Neuronal stem cell (in vitro differentiated cells): ENCODE measurements at regions not wholly inside any gene's neighbourhood (a gene's known extent, or its start where the extent isn't known, plus 50 kb on each side); places are given as distances from the start of the nearest gene placed in this dataset.

ENCODE experiments used
- DNase-seq: peaks from one replicate; pipeline ENCODE4 v3.0.0-alpha.2; 2013; ENCODE audit warnings: low spot score
- H2AFZ ChIP-seq: one replicate; pipeline ENCODE4 v1.6.1; 2013; ENCODE audit warnings: mild to moderate bottlenecking, low read length, inconsistent platforms
- H2AK5ac ChIP-seq: 2 replicates; pipeline ENCODE4 v1.6.1; 2013; ENCODE audit warnings: low read depth, mild to moderate bottlenecking, inconsistent platforms, low read length, moderate library complexity, mixed read lengths
- H2BK120ac ChIP-seq: 2 replicates; pipeline ENCODE4 v1.6.1; 2013; ENCODE audit warnings: low read depth, mild to moderate bottlenecking, inconsistent platforms, low read length, moderate library complexity, mixed read lengths
- H2BK12ac ChIP-seq: one replicate; pipeline ENCODE4 v1.6.1; 2013; ENCODE audit warnings: low read length, inconsistent platforms
- H2BK15ac ChIP-seq: 2 replicates; pipeline ENCODE4 v1.6.1; 2013; ENCODE audit warnings: mild to moderate bottlenecking, low read length, inconsistent platforms, mixed read lengths
- H2BK5ac ChIP-seq: one replicate; pipeline ENCODE4 v1.6.1; 2013; ENCODE audit warnings: inconsistent platforms, mild to moderate bottlenecking, low read length, moderate library complexity
- H3K14ac ChIP-seq: one replicate; pipeline ENCODE4 v1.6.1; 2013; ENCODE audit warnings: low read length, inconsistent platforms
- H3K18ac ChIP-seq: 2 replicates; pipeline ENCODE4 v1.6.1; 2013; ENCODE audit warnings: low read length, inconsistent platforms
- H3K23ac ChIP-seq: 2 replicates; pipeline ENCODE4 v1.6.1; 2013; ENCODE audit warnings: low read depth, mild to moderate bottlenecking, mixed read lengths, low read length, inconsistent platforms; ENCODE audit not compliant: poor library complexity
- H3K27ac ChIP-seq: replicated peaks from 3 replicates; pipeline ENCODE4 v1.5.1; 2013; ENCODE audit warnings: low read length, inconsistent platforms
- H3K27me3 ChIP-seq, 3 experiments: 2 replicates each; pipeline ENCODE4 v1.6.1; 2013; ENCODE audit warnings: low read length in 3 of 3, mild to moderate bottlenecking in 2 of 3, inconsistent platforms in 1 of 3, low read depth in 1 of 3, mixed read lengths in 1 of 3, moderate library complexity in 1 of 3; ENCODE audit not compliant: control insufficient read depth in 3 of 3, insufficient read depth in 3 of 3
- H3K36me3 ChIP-seq, 2 donors: replicated peaks in 1 of 2; 2 replicates each; pipeline ENCODE4 v1.6.1; 2013; ENCODE audit warnings: low read length in 2 of 2; ENCODE audit not compliant: control insufficient read depth in 2 of 2, insufficient read depth in 2 of 2
- H3K4ac ChIP-seq: 2 replicates; pipeline ENCODE4 v1.6.1; 2013; ENCODE audit warnings: inconsistent platforms, mild to moderate bottlenecking, low read length, moderate library complexity
- H3K4me1 ChIP-seq, 2 donors: 1 replicate in 1 of 2; 2 replicates in 1 of 2; pipeline ENCODE4 v1.6.1; 2013; ENCODE audit warnings: low read length in 2 of 2, low read depth in 1 of 2; ENCODE audit not compliant: control insufficient read depth in 2 of 2, insufficient read depth in 1 of 2
- H3K4me2 ChIP-seq: one replicate; pipeline ENCODE4 v1.6.1; 2013; ENCODE audit warnings: mild to moderate bottlenecking, low read length, inconsistent platforms; ENCODE audit not compliant: insufficient read depth, poor library complexity, severe bottlenecking
- H3K4me3 ChIP-seq, 2 donors: 2 replicates each; pipeline ENCODE4 v1.5.1; 2013; ENCODE audit warnings: low read length in 2 of 2, mild to moderate bottlenecking in 2 of 2, inconsistent platforms in 1 of 2, moderate library complexity in 1 of 2
- H3K79me1 ChIP-seq: one replicate; pipeline ENCODE4 v1.6.1; 2013; ENCODE audit warnings: low read depth, mild to moderate bottlenecking, inconsistent platforms, low read length, moderate library complexity
- H3K9ac ChIP-seq: one replicate; pipeline ENCODE4 v1.6.1; 2013; ENCODE audit warnings: mild to moderate bottlenecking, low read depth, low read length, inconsistent platforms; ENCODE audit not compliant: poor library complexity
- H3K9me3 ChIP-seq, 2 donors: replicated peaks in 1 of 2; 2 replicates each; pipeline versions ENCODE3 to v1.6.1; 2013; ENCODE audit warnings: low read length in 2 of 2, mild to moderate bottlenecking in 2 of 2, inconsistent platforms in 1 of 2, low read depth in 1 of 2, mixed read lengths in 1 of 2, moderate library complexity in 1 of 2; ENCODE audit not compliant: control insufficient read depth in 2 of 2, insufficient read depth in 1 of 2
- H4K8ac ChIP-seq: one replicate; pipeline ENCODE4 v1.6.1; 2013; ENCODE audit warnings: low read depth, mild to moderate bottlenecking, inconsistent platforms, low read length, moderate library complexity
- H4K91ac ChIP-seq: one replicate; pipeline ENCODE4 v1.6.1; 2013; ENCODE audit warnings: low read length, low read depth, mild to moderate bottlenecking, inconsistent platforms; ENCODE audit not compliant: poor library complexity
- WGBS, 2 donors: extraction: QIAGEN DNeasy Blood & Tissue Kit; methylation state at CpG; one replicate each; pipeline ENCODE4 v1.1.7; 2013; ENCODE audit warnings: missing lambda C conversion rate in 2 of 2, mixed read lengths in 1 of 2; ENCODE audit not compliant: insufficient read length in 2 of 2, insufficient replicate concordance in 1 of 2; ENCODE audit errors: extremely low coverage in 2 of 2; 5-methylcytosine and 5-hydroxymethylcytosine counted together

DNA sequence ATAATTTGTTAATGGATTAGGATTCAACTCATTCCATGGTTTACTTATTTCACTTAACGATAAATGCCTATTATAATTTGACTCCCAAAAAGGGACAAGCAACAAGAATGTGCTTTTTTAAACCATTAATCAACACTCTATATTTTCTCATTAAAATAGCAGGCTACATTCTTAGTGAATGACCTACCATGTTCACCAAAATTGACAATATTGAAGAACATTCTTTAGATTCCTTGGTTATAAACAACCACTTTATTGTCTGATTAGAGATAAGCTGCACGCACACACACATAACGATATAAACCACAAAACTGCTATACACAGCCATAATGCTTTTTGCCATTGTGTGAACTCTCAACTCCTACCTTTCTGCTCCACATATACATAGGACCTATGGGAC is 75.4 kb upstream of the LRRC7 start:
- Histone ChIP-seq H3K27me3 (no peaks in the 10 kb centered on the region), H3K23ac (no peak overlapping the region), H2BK5ac (no peak overlapping the region), H2BK120ac (no peak overlapping the region), H2BK15ac (no peak overlapping the region), H3K18ac (no peak overlapping the region), H3K4me3 (no peak overlapping the region), H3K4ac (no peak overlapping the region), H4K8ac (no peak overlapping the region), H3K4me1 (no peaks in the 10 kb centered on the region), H3K4me2 (no peak overlapping the region), H2BK12ac (no peak overlapping the region), H2AK5ac (no peak overlapping the region), H3K9ac (no peak overlapping the region), H4K91ac (no peak overlapping the region), H3K9me3 (no peaks in the 10 kb centered on the region), H2AFZ (no peak overlapping the region), H3K79me1 (no peaks in the 10 kb centered on the region), H3K14ac (no peak overlapping the region), H3K36me3 (no peaks in the 10 kb centered on the region), H3K27ac (no peak overlapping the region)
- WGBS, 2 donors: no CpG with 5 or more reads among the region's 3 CpGs
- no peak for DNase-seq

DNA sequence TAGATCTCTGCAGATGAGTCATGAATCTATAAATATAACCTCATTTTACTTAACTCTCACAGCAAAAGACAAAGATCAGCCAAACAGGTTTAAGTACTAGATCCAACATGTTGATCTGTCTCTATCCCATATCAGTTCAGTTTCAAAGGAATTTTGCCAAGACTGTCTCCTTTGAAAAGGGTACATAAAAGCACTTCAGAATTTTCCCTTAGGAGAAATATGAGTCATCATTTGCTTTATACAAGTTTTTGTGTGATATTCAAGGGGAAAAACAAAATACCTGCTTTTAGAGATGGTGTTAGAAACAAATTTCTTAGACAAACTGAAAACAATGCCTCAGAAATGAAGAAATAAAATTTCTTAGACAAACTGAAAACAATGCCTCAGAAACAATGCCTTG is 73.5 kb upstream of the LRRC7 start:
- Histone ChIP-seq H3K14ac (no peak overlapping the region), H2BK12ac (no peak overlapping the region), H3K9me3 (no peaks in the 10 kb centered on the region), H3K79me1 (no peaks in the 10 kb centered on the region), H3K4me3 (no peak overlapping the region), H2BK15ac (no peak overlapping the region), H2BK5ac (no peak overlapping the region), H4K8ac (no peak overlapping the region), H3K27ac (no peak overlapping the region), H2AK5ac (no peak overlapping the region), H3K9ac (no peak overlapping the region), H3K27me3 (no peaks in the 10 kb centered on the region), H4K91ac (no peak overlapping the region), H3K36me3 (no peaks in the 10 kb centered on the region), H3K4ac (no peak overlapping the region), H3K4me2 (no peak overlapping the region), H2BK120ac (no peak overlapping the region), H2AFZ (no peak overlapping the region), H3K23ac (no peak overlapping the region), H3K4me1 (no peaks in the 10 kb centered on the region), H3K18ac (no peak overlapping the region)
- DNase-seq: no peak

DNA sequence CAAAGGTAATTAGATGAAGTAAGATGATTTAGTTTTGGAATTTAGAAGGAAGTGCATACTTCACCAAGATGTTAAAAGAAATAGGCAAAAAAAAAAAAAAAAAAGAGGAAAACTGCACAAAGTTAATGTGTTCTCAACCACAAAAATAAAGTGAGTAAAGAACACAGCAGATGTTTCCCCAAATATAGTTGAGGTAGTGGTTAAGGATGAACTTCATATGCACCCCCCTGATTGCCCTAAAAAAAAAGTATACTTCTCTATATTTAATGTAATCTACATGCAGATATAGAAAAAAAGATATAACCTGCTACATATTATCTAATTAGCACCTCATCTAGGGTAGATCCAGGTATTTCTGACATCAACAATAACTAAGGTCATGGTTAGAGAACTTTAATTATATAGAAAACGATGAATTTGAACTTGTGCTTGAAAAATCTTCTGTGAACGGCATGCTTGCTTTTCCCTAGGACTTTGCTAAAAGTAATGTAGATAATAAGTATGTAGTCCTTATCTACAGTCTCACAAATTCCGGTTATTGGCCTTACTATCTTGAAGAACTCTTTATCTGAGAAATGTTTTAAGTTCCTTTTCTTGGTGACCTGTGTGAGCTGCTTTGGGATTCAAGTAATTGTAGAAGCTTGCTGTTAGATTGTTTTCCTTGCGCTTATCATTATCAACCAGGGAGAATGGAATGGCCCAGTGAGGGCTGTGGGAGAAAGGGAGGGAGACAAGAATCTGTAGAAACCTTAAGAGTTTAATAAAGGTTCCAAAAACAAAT is 70.1 kb upstream of the LRRC7 start:
- H2BK5ac ChIP-seq: no peak overlapping the region
- H3K9me3 ChIP-seq: no peaks in the 10 kb centered on the region
- H3K27me3 ChIP-seq: no peaks in the 10 kb centered on the region
- no peak overlapping the region for H4K8ac ChIP-seq
- no peak overlapping the region for H3K18ac ChIP-seq
- H2BK15ac ChIP-seq: no peak overlapping the region
- no peaks in the 10 kb centered on the region for H3K36me3 ChIP-seq
- H3K23ac ChIP-seq: no peak overlapping the region
- no CpG with 5 or more reads among the region's 4 CpGs for WGBS, 2 donors
- H2AK5ac ChIP-seq: no peak overlapping the region
- H3K79me1 ChIP-seq: no peaks in the 10 kb centered on the region
- H3K4me3 ChIP-seq: no peak overlapping the region
- no peaks in the 10 kb centered on the region for H3K4me1 ChIP-seq
- H3K4ac ChIP-seq: no peak overlapping the region
- no peak overlapping the region for H3K4me2 ChIP-seq
- H2AFZ ChIP-seq: no peak overlapping the region
- no peak overlapping the region for H3K14ac ChIP-seq
- no peak overlapping the region for H2BK12ac ChIP-seq
- no peak overlapping the region for H2BK120ac ChIP-seq
- no peak overlapping the region for H3K27ac ChIP-seq
- DNase-seq: no peak
- no peak overlapping the region for H3K9ac ChIP-seq
- H4K91ac ChIP-seq: no peak overlapping the region

DNA sequence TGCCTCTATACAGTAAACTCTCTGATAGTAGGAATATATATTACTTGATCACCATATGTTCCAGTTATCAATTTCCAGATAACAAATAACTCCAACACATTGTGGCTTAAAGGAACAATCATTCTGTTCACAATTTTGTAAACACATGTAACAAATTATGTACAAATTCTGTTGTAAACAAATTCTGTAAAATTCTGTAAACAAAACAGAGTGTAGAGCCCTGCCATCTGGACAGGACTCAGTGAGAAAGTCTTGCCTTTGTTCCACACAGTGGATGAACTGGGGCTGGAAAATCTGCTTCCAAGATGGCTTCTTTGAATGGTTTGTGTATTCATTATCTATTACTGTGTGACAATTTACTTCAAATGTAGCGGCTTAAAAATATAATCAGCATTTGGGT is 69.0 kb upstream of the LRRC7 start:
- no peak overlapping the region for H3K27ac ChIP-seq

More for the DNA sequence above, 69.0 kb upstream of the LRRC7 start:
- H2BK12ac ChIP-seq: no peak overlapping the region
- no peak for DNase-seq
- H3K36me3 ChIP-seq: no peaks in the 10 kb centered on the region
- H3K9me3 ChIP-seq: no peaks in the 10 kb centered on the region
- no peak overlapping the region for H3K18ac ChIP-seq
- H2BK5ac ChIP-seq: no peak overlapping the region
- H3K9ac ChIP-seq: no peak overlapping the region
- no peaks in the 10 kb centered on the region for H3K4me1 ChIP-seq
- no peak overlapping the region for H2AK5ac ChIP-seq
- no peaks in the 10 kb centered on the region for H3K27me3 ChIP-seq
- no peak overlapping the region for H3K23ac ChIP-seq
- no peak overlapping the region for H3K4ac ChIP-seq
- no CpG with 5 or more reads among the region's 1 CpG for WGBS, 2 donors
- H4K91ac ChIP-seq: no peak overlapping the region
- no peak overlapping the region for H3K14ac ChIP-seq
- no peak overlapping the region for H2BK15ac ChIP-seq
- peak overlapping the region; percentile 70 for H2AFZ ChIP-seq
- no peak overlapping the region for H2BK120ac ChIP-seq
- H3K4me2 ChIP-seq: no peak overlapping the region
- no peak overlapping the region for H3K4me3 ChIP-seq
- H3K79me1 ChIP-seq: no peaks in the 10 kb centered on the region
- no peak overlapping the region for H4K8ac ChIP-seq
